Neuronal stem cell (in vitro differentiated cells): ENCODE measurements at regions not wholly inside any gene's neighbourhood (a gene's known extent, or its start where the extent isn't known, plus 50 kb on each side); places are given as distances from the start of the nearest gene placed in this dataset.
"Not testable (repeated sequence)": the region's sequence is repeated elsewhere in the genome, so short reads cannot be mapped to it uniquely, and the experiment has no call there.

ENCODE experiments used
- DNase-seq: peaks from one replicate; pipeline ENCODE4 v3.0.0-alpha.2; 2013; ENCODE audit warnings: low spot score
- H2AFZ ChIP-seq: one replicate; pipeline ENCODE4 v1.6.1; 2013; ENCODE audit warnings: mild to moderate bottlenecking, low read length, inconsistent platforms
- H2AK5ac ChIP-seq: 2 replicates; pipeline ENCODE4 v1.6.1; 2013; ENCODE audit warnings: low read depth, mild to moderate bottlenecking, inconsistent platforms, low read length, moderate library complexity, mixed read lengths
- H2BK120ac ChIP-seq: 2 replicates; pipeline ENCODE4 v1.6.1; 2013; ENCODE audit warnings: low read depth, mild to moderate bottlenecking, inconsistent platforms, low read length, moderate library complexity, mixed read lengths
- H2BK12ac ChIP-seq: one replicate; pipeline ENCODE4 v1.6.1; 2013; ENCODE audit warnings: low read length, inconsistent platforms
- H2BK15ac ChIP-seq: 2 replicates; pipeline ENCODE4 v1.6.1; 2013; ENCODE audit warnings: mild to moderate bottlenecking, low read length, inconsistent platforms, mixed read lengths
- H2BK5ac ChIP-seq: one replicate; pipeline ENCODE4 v1.6.1; 2013; ENCODE audit warnings: inconsistent platforms, mild to moderate bottlenecking, low read length, moderate library complexity
- H3K14ac ChIP-seq: one replicate; pipeline ENCODE4 v1.6.1; 2013; ENCODE audit warnings: low read length, inconsistent platforms
- H3K18ac ChIP-seq: 2 replicates; pipeline ENCODE4 v1.6.1; 2013; ENCODE audit warnings: low read length, inconsistent platforms
- H3K23ac ChIP-seq: 2 replicates; pipeline ENCODE4 v1.6.1; 2013; ENCODE audit warnings: low read depth, mild to moderate bottlenecking, mixed read lengths, low read length, inconsistent platforms; ENCODE audit not compliant: poor library complexity
- H3K27ac ChIP-seq: replicated peaks from 3 replicates; pipeline ENCODE4 v1.5.1; 2013; ENCODE audit warnings: low read length, inconsistent platforms
- H3K27me3 ChIP-seq, 3 experiments: 2 replicates each; pipeline ENCODE4 v1.6.1; 2013; ENCODE audit warnings: low read length in 3 of 3, mild to moderate bottlenecking in 2 of 3, inconsistent platforms in 1 of 3, low read depth in 1 of 3, mixed read lengths in 1 of 3, moderate library complexity in 1 of 3; ENCODE audit not compliant: control insufficient read depth in 3 of 3, insufficient read depth in 3 of 3
- H3K36me3 ChIP-seq, 2 donors: replicated peaks in 1 of 2; 2 replicates each; pipeline ENCODE4 v1.6.1; 2013; ENCODE audit warnings: low read length in 2 of 2; ENCODE audit not compliant: control insufficient read depth in 2 of 2, insufficient read depth in 2 of 2
- H3K4ac ChIP-seq: 2 replicates; pipeline ENCODE4 v1.6.1; 2013; ENCODE audit warnings: inconsistent platforms, mild to moderate bottlenecking, low read length, moderate library complexity
- H3K4me1 ChIP-seq, 2 donors: 1 replicate in 1 of 2; 2 replicates in 1 of 2; pipeline ENCODE4 v1.6.1; 2013; ENCODE audit warnings: low read length in 2 of 2, low read depth in 1 of 2; ENCODE audit not compliant: control insufficient read depth in 2 of 2, insufficient read depth in 1 of 2
- H3K4me2 ChIP-seq: one replicate; pipeline ENCODE4 v1.6.1; 2013; ENCODE audit warnings: mild to moderate bottlenecking, low read length, inconsistent platforms; ENCODE audit not compliant: insufficient read depth, poor library complexity, severe bottlenecking
- H3K4me3 ChIP-seq, 2 donors: 2 replicates each; pipeline ENCODE4 v1.5.1; 2013; ENCODE audit warnings: low read length in 2 of 2, mild to moderate bottlenecking in 2 of 2, inconsistent platforms in 1 of 2, moderate library complexity in 1 of 2
- H3K79me1 ChIP-seq: one replicate; pipeline ENCODE4 v1.6.1; 2013; ENCODE audit warnings: low read depth, mild to moderate bottlenecking, inconsistent platforms, low read length, moderate library complexity
- H3K9ac ChIP-seq: one replicate; pipeline ENCODE4 v1.6.1; 2013; ENCODE audit warnings: mild to moderate bottlenecking, low read depth, low read length, inconsistent platforms; ENCODE audit not compliant: poor library complexity
- H3K9me3 ChIP-seq, 2 donors: replicated peaks in 1 of 2; 2 replicates each; pipeline versions ENCODE3 to v1.6.1; 2013; ENCODE audit warnings: low read length in 2 of 2, mild to moderate bottlenecking in 2 of 2, inconsistent platforms in 1 of 2, low read depth in 1 of 2, mixed read lengths in 1 of 2, moderate library complexity in 1 of 2; ENCODE audit not compliant: control insufficient read depth in 2 of 2, insufficient read depth in 1 of 2
- H4K8ac ChIP-seq: one replicate; pipeline ENCODE4 v1.6.1; 2013; ENCODE audit warnings: low read depth, mild to moderate bottlenecking, inconsistent platforms, low read length, moderate library complexity
- H4K91ac ChIP-seq: one replicate; pipeline ENCODE4 v1.6.1; 2013; ENCODE audit warnings: low read length, low read depth, mild to moderate bottlenecking, inconsistent platforms; ENCODE audit not compliant: poor library complexity
- WGBS, 2 donors: extraction: QIAGEN DNeasy Blood & Tissue Kit; methylation state at CpG; one replicate each; pipeline ENCODE4 v1.1.7; 2013; ENCODE audit warnings: missing lambda C conversion rate in 2 of 2, mixed read lengths in 1 of 2; ENCODE audit not compliant: insufficient read length in 2 of 2, insufficient replicate concordance in 1 of 2; ENCODE audit errors: extremely low coverage in 2 of 2; 5-methylcytosine and 5-hydroxymethylcytosine counted together

GRCh38 chr4:103845075-103845474, 125.3 kb upstream of the TACR3 start:
- H4K91ac ChIP-seq: no peak overlapping the region
- H3K36me3 ChIP-seq: no peaks in the 10 kb centered on the region
- no peak overlapping the region for H3K14ac ChIP-seq
- H3K79me1 ChIP-seq: no peaks in the 10 kb centered on the region
- no peak overlapping the region for H2BK12ac ChIP-seq
- no peak overlapping the region for H3K4ac ChIP-seq
- H2BK15ac ChIP-seq: no peak overlapping the region
- H3K4me2 ChIP-seq: no peak overlapping the region
- no peak overlapping the region for H3K18ac ChIP-seq
- H3K23ac ChIP-seq: no peak overlapping the region
- H3K9ac ChIP-seq: no peak overlapping the region
- H2AK5ac ChIP-seq: no peak overlapping the region
- H4K8ac ChIP-seq: no peak overlapping the region
- H3K27ac ChIP-seq: no peak overlapping the region
- peaks cover 0 to 2% (median 0%) of the 10 kb centered on the region in 3 experiments for H3K27me3 ChIP-seq
- H3K4me1 ChIP-seq: no peaks in the 10 kb centered on the region
- DNase-seq: no peak
- H2BK120ac ChIP-seq: no peak overlapping the region
- no peak overlapping the region for H3K4me3 ChIP-seq
- H2AFZ ChIP-seq: no peak overlapping the region
- H2BK5ac ChIP-seq: no peak overlapping the region
- no peaks in the 10 kb centered on the region for H3K9me3 ChIP-seq

GRCh38 chr4:103842637-103843239, 123.0 kb upstream of the TACR3 start:
- Histone ChIP-seq H3K4ac (no peak overlapping the region), H2AFZ (no peak overlapping the region), H4K91ac (no peak overlapping the region), H3K9ac (no peak overlapping the region), H3K23ac (no peak overlapping the region), H3K27me3 (peaks cover 0 to 2% (median 0%) of the 10 kb centered on the region in 3 experiments), H3K18ac (no peak overlapping the region), H2BK5ac (no peak overlapping the region), H3K4me2 (no peak overlapping the region), H2BK12ac (no peak overlapping the region), H3K79me1 (no peaks in the 10 kb centered on the region), H2AK5ac (no peak overlapping the region), H2BK120ac (no peak overlapping the region), H2BK15ac (no peak overlapping the region), H3K4me1 (no peaks in the 10 kb centered on the region), H4K8ac (no peak overlapping the region), H3K27ac (no peak overlapping the region), H3K36me3 (no peaks in the 10 kb centered on the region), H3K4me3 (no peak overlapping the region), H3K14ac (no peak overlapping the region), H3K9me3 (no peaks in the 10 kb centered on the region)
- WGBS, 2 donors: no CpG with 5 or more reads among the region's 5 CpGs
- no peak for DNase-seq

GRCh38 chr4:103842076-103842475, 122.3 kb upstream of the TACR3 start:
- no peak overlapping the region for H3K9ac ChIP-seq
- H3K4ac ChIP-seq: no peak overlapping the region
- no peaks in the 10 kb centered on the region for H3K36me3 ChIP-seq
- no peaks in the 10 kb centered on the region for H3K79me1 ChIP-seq
- H4K8ac ChIP-seq: no peak overlapping the region
- H2AFZ ChIP-seq: no peak overlapping the region
- H3K27me3 ChIP-seq: peaks cover 0 to 2% (median 0%) of the 10 kb centered on the region in 3 experiments
- no peak overlapping the region for H2AK5ac ChIP-seq
- no peak overlapping the region for H2BK5ac ChIP-seq
- H4K91ac ChIP-seq: no peak overlapping the region
- no peak overlapping the region for H2BK12ac ChIP-seq
- no peak overlapping the region for H2BK15ac ChIP-seq
- no peaks in the 10 kb centered on the region for H3K4me1 ChIP-seq
- no peak overlapping the region for H3K4me2 ChIP-seq
- no peaks in the 10 kb centered on the region for H3K9me3 ChIP-seq
- DNase-seq: no peak
- H3K23ac ChIP-seq: no peak overlapping the region
- no peak overlapping the region for H3K18ac ChIP-seq
- H3K14ac ChIP-seq: no peak overlapping the region
- no peak overlapping the region for H3K27ac ChIP-seq
- no peak overlapping the region for H3K4me3 ChIP-seq
- H2BK120ac ChIP-seq: no peak overlapping the region
- WGBS, 2 donors: no CpG with 5 or more reads among the region's 1 CpG

GRCh38 chr4:103810308-103810707, 90.5 kb upstream of the TACR3 start:
- not testable (repeated sequence) for H3K23ac ChIP-seq, H2BK120ac ChIP-seq, H4K91ac ChIP-seq, H3K18ac ChIP-seq, H2BK12ac ChIP-seq, H3K4me1 ChIP-seq, H4K8ac ChIP-seq, H3K14ac ChIP-seq, H2BK15ac ChIP-seq, DNase-seq, H2AK5ac ChIP-seq, H2BK5ac ChIP-seq, H3K9me3 ChIP-seq, H3K4ac ChIP-seq, H3K27ac ChIP-seq, H3K27me3 ChIP-seq, H3K79me1 ChIP-seq, H3K9ac ChIP-seq, H3K36me3 ChIP-seq, H3K4me2 ChIP-seq, H3K4me3 ChIP-seq
- WGBS, 2 donors: no CpG with 5 or more reads among the region's 5 CpGs
- H2AFZ ChIP-seq: peak overlapping the region; percentile 82
